HepG2 (cell line): ENCODE measurements at regions not wholly inside any gene's neighbourhood (a gene's known extent, or its start where the extent isn't known, plus 50 kb on each side); places are given as distances from the start of the nearest gene placed in this dataset.

Experiments
- ATAC-seq: fragments of 200-7000 bp; cut with Tn5 transposase; 3 replicates; pipeline ENCODE4 v1.9.1; 2020; ENCODE audit warnings: mild to moderate bottlenecking, moderate library complexity
- BruUV-seq: library from RNA; stranded (reverse); fragments of 400-500 nt; replicated peaks from 2 replicates; lab custom pipeline; 2021; lab: Mats Ljungman, UMichigan
- CTCF ChIA-PET: fragments of 300-600 bp; formaldehyde crosslinking; extraction: SDS; loops from one replicate; lab custom pipeline; 2021; ENCODE audit warnings: low total read pairs, inconsistent platforms, low intra/inter-chr PET ratio; lab: Yijun Ruan, JAX
- POLR2A ChIA-PET: fragments of 350-600 bp; sonication (Branson Sonifier 250); formaldehyde crosslinking; loops from one replicate; lab custom pipeline; 2020; ENCODE audit warnings: antibody characterized with exemption, inconsistent platforms; lab: Yijun Ruan, JAX
- DNase-seq: peaks from one replicate; pipeline ENCODE4 v3.0.0-alpha.2; 2015; ENCODE audit warnings: low spot score
- FAIRE-seq: peaks from 3 replicates; lab custom pipeline; 2011; peaks lifted over from hg19 to GRCh38; lab: Jason Lieb, UNC
- H2AFZ ChIP-seq: one replicate; pipeline ENCODE4 v1.6.1; 2011; ENCODE audit warnings: low read length, inconsistent platforms
- H3K27ac ChIP-seq: fragments of 300-600 bp; 3 replicates; pipeline ENCODE4 v1.8.0; 2011; ENCODE audit warnings: mixed run types, mild to moderate bottlenecking, mixed read lengths, low read length, inconsistent platforms; ENCODE audit not compliant: insufficient read depth; ENCODE audit errors: extremely low read length
- H3K27me3 ChIP-seq, 2 experiments: fragments of 200-600 bp in 1 of 2; 2 replicates in 1 of 2; 3 replicates in 1 of 2; pipeline versions ENCODE4 v1.6.0 to v1.8.0; 2011; ENCODE audit warnings: low read length in 2 of 2, mild to moderate bottlenecking in 2 of 2, moderate library complexity in 2 of 2, inconsistent platforms in 1 of 2; ENCODE audit not compliant: insufficient read depth in 2 of 2, control insufficient read depth in 1 of 2
- H3K36me3 ChIP-seq, 2 experiments: fragments of 200-600 bp in 1 of 2; replicated peaks in 1 of 2; 2 replicates in 1 of 2; 3 replicates in 1 of 2; pipeline versions ENCODE4 v1.5.1 to v1.8.0; 2011; ENCODE audit warnings: low read length in 2 of 2, inconsistent platforms in 1 of 2; ENCODE audit not compliant: insufficient read depth in 2 of 2, control insufficient read depth in 1 of 2
- H3K4me1 ChIP-seq: 2 replicates; pipeline ENCODE4 v1.5.1; 2012; ENCODE audit warnings: low read length, inconsistent platforms; ENCODE audit not compliant: insufficient read depth
- H3K4me2 ChIP-seq: 2 replicates; pipeline ENCODE4 v1.6.0; 2011; ENCODE audit warnings: low read depth, low read length, inconsistent platforms
- H3K4me3 ChIP-seq, 3 experiments: fragments of 200-600 bp in 1 of 3; sonication (generic), shearing (Covaris generic) in 1 of 3; replicated peaks in 1 of 3; 2 replicates each; pipeline ENCODE4 v1.5.1; 2011 to 2016; ENCODE audit warnings: low read length in 3 of 3, inconsistent platforms in 2 of 3, low read depth in 2 of 3, mild to moderate bottlenecking in 2 of 3, control low read depth in 1 of 3, mixed read lengths in 1 of 3; ENCODE audit not compliant: insufficient read depth in 1 of 3
- H3K79me2 ChIP-seq: one replicate; pipeline ENCODE4 v1.6.1; 2011; ENCODE audit warnings: low read length, inconsistent platforms; ENCODE audit not compliant: insufficient read depth
- H3K9ac ChIP-seq: 2 replicates; pipeline ENCODE4 v1.6.0; 2011; ENCODE audit warnings: mild to moderate bottlenecking, low read depth, low read length, inconsistent platforms; ENCODE audit not compliant: insufficient read depth
- H3K9me3 ChIP-seq: 2 replicates; pipeline ENCODE4 v1.5.1; 2012; ENCODE audit warnings: mild to moderate bottlenecking, low read length
- H4K20me1 ChIP-seq: 2 replicates; pipeline ENCODE4 v1.6.0; 2011; ENCODE audit warnings: inconsistent platforms, mild to moderate bottlenecking, low read length, moderate library complexity; ENCODE audit not compliant: insufficient read depth
- ATM ChIP-seq: fragments of 450-650 bp; IDR thresholded peaks from 2 replicates; pipeline ENCODE4 v1.7.1; 2017; ENCODE audit warnings: mild to moderate bottlenecking, borderline replicate concordance
- HOXD1 ChIP-seq: sonication (generic); formaldehyde crosslinking; IDR thresholded peaks from 2 replicates; pipeline ENCODE4 v1.5.0; 2020; ENCODE audit warnings: missing genetic modification reagents
- JUND ChIP-seq: sonication (generic); formaldehyde crosslinking; IDR thresholded peaks from 2 replicates; pipeline ENCODE4 v1.8.0; 2022; ENCODE audit warnings: mild to moderate bottlenecking, missing genetic modification reagents
- KDM2A ChIP-seq: sonication (generic); formaldehyde crosslinking; IDR thresholded peaks from 2 replicates; pipeline ENCODE4 v1.4.0; 2020; ENCODE audit warnings: low read depth, missing genetic modification reagents, borderline replicate concordance
- RFX5 ChIP-seq: IDR thresholded peaks from 2 replicates; pipeline ENCODE4 v1.6.1; 2011; ENCODE audit warnings: low read depth, low read length, improper control_type of control experiment
- ZNF761 ChIP-seq: sonication (generic); formaldehyde crosslinking; conservative IDR thresholded peaks from 2 replicates; pipeline ENCODE4 v1.4.0; 2020; ENCODE audit warnings: mild to moderate bottlenecking, missing genetic modification reagents
- ZNF839 ChIP-seq: sonication (generic); formaldehyde crosslinking; IDR thresholded peaks from 2 replicates; pipeline ENCODE4 v1.4.0; 2020; ENCODE audit warnings: missing genetic modification reagents, mild to moderate bottlenecking, borderline replicate concordance
- WGBS: methylation state at CpG from one replicate; pipeline ENCODE4 v1.1.6; 2017; ENCODE audit warnings: low lambda C conversion rate; 5-methylcytosine and 5-hydroxymethylcytosine counted together
- in situ Hi-C: cut with HindIII; loops from 2 replicates; pipeline ENCODE4 v1.10.0; 2017; ENCODE audit warnings: low pct_unique_long_range_greater_than_20kb; ENCODE audit not compliant: extremely low pct_ligation_motif_present
- intact Hi-C: fragments of 100-400 bp; cut with micrococcal nuclease; formaldehyde crosslinking; loops from one replicate; pipeline ENCODE4 v1.10.0; 2022; ENCODE audit not compliant: unreplicated experiment
- TF ChIP-seq, protein P1 (sequence below): sonication (generic); formaldehyde crosslinking; IDR thresholded peaks from 2 replicates; pipeline ENCODE4 v1.5.1; 2020; ENCODE audit warnings: mild to moderate bottlenecking, missing genetic modification reagents, moderate library complexity
- TF ChIP-seq, protein P2 (sequence below): sonication (generic); formaldehyde crosslinking; IDR thresholded peaks from 2 replicates; pipeline ENCODE4 v1.4.0; 2020; ENCODE audit warnings: missing genetic modification reagents, mild to moderate bottlenecking, borderline replicate concordance
- TF ChIP-seq, protein P3 (sequence below): sonication (generic); formaldehyde crosslinking; IDR thresholded peaks from 2 replicates; pipeline ENCODE4 v1.5.0; 2020; ENCODE audit warnings: missing genetic modification reagents
- TF ChIP-seq, protein P4 (sequence below): IDR thresholded peaks from 2 replicates; pipeline ENCODE4 v1.6.1; 2016; ENCODE audit warnings: low read depth, control low read depth
- TF ChIP-seq, protein P5 (sequence below): sonication (generic); formaldehyde crosslinking; IDR thresholded peaks from 2 replicates; pipeline ENCODE4 v1.5.1; 2020; ENCODE audit warnings: missing genetic modification reagents, mild to moderate bottlenecking, borderline replicate concordance
- TF ChIP-seq, protein P6 (sequence below): sonication (generic); formaldehyde crosslinking; IDR thresholded peaks from 2 replicates; pipeline ENCODE4 v1.4.0; 2020; ENCODE audit warnings: mild to moderate bottlenecking, missing genetic modification reagents

DNA sequence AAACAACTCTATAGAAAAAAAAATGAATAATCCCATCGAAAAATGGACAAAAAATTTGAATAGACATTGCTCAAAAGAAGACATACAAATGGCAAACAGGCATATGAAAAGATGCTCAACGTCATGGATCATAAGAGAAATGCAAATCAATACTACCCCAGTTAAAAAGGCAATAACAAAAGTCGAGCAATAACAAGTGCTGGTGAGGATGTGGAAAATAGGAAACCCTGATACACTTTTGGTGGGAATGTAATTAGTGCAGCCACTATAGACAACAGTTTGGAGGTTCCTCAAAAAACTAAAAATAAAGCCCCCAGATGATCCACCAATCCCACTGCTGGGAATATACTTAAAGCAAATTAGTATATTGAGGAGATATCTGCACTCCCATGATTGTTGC is 701.5 kb downstream of the NUP35 start (continued):
- TF ChIP-seq, protein P1, sequence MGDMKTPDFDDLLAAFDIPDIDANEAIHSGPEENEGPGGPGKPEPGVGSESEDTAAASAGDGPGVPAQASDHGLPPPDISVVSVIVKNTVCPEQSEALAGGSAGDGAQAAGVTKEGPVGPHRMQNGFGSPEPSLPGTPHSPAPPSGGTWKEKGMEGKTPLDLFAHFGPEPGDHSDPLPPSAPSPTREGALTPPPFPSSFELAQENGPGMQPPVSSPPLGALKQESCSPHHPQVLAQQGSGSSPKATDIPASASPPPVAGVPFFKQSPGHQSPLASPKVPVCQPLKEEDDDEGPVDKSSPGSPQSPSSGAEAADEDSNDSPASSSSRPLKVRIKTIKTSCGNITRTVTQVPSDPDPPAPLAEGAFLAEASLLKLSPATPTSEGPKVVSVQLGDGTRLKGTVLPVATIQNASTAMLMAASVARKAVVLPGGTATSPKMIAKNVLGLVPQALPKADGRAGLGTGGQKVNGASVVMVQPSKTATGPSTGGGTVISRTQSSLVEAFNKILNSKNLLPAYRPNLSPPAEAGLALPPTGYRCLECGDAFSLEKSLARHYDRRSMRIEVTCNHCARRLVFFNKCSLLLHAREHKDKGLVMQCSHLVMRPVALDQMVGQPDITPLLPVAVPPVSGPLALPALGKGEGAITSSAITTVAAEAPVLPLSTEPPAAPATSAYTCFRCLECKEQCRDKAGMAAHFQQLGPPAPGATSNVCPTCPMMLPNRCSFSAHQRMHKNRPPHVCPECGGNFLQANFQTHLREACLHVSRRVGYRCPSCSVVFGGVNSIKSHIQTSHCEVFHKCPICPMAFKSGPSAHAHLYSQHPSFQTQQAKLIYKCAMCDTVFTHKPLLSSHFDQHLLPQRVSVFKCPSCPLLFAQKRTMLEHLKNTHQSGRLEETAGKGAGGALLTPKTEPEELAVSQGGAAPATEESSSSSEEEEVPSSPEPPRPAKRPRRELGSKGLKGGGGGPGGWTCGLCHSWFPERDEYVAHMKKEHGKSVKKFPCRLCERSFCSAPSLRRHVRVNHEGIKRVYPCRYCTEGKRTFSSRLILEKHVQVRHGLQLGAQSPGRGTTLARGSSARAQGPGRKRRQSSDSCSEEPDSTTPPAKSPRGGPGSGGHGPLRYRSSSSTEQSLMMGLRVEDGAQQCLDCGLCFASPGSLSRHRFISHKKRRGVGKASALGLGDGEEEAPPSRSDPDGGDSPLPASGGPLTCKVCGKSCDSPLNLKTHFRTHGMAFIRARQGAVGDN (CRISPR knock-in tag) = no peak
- no peak for TF ChIP-seq ZNF839
- TF ChIP-seq, all 625 proteins: peak for 0

DNA sequence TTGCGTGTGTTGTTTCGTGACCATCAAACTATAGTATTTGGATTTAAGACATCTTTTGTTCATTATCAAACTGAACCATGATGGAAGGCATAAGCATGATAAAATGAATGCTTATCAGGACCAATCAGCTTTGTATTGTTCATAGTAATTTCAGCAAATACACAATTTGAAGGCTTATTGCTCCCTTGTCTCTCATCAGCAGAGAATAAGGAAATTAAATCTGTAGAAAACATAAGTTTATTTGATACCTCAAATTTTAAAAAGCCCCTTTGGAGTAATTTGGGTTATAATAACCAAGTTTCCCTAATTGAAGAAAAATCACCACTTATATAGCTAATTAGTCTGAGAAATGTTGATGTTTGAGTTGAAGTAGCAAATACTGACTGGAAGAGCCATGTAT is 705.7 kb downstream of the NUP35 start:
- H3K9ac ChIP-seq = no peak overlapping the region
- H3K4me3 ChIP-seq = no peak overlapping the region
- no peak for ATAC-seq
- no peak for FAIRE-seq
- peaks cover 20% of the 10 kb centered on the region for H3K9me3 ChIP-seq
- 1% methylated on average over 2 of the region's 2 CpGs for WGBS
- ChIA-PET POLR2A (no interaction called here), CTCF (no interaction called here)
- intact Hi-C loops (no loop called here), in situ Hi-C loops (no loop called here)
- DNase-seq = no peak
- H2AFZ ChIP-seq = no peak overlapping the region
- H3K27ac ChIP-seq = no peak overlapping the region
- no TSS peak for BruUV-seq
- no peaks in the 10 kb centered on the region for H3K4me1 ChIP-seq
- no peaks in the 10 kb centered on the region for H3K36me3 ChIP-seq
- H3K27me3 ChIP-seq = no peaks in the 10 kb centered on the region
- no peaks in the 10 kb centered on the region for H4K20me1 ChIP-seq
- no peak overlapping the region for H3K4me2 ChIP-seq
- no peaks in the 10 kb centered on the region for H3K79me2 ChIP-seq
- TF ChIP-seq, protein P2, sequence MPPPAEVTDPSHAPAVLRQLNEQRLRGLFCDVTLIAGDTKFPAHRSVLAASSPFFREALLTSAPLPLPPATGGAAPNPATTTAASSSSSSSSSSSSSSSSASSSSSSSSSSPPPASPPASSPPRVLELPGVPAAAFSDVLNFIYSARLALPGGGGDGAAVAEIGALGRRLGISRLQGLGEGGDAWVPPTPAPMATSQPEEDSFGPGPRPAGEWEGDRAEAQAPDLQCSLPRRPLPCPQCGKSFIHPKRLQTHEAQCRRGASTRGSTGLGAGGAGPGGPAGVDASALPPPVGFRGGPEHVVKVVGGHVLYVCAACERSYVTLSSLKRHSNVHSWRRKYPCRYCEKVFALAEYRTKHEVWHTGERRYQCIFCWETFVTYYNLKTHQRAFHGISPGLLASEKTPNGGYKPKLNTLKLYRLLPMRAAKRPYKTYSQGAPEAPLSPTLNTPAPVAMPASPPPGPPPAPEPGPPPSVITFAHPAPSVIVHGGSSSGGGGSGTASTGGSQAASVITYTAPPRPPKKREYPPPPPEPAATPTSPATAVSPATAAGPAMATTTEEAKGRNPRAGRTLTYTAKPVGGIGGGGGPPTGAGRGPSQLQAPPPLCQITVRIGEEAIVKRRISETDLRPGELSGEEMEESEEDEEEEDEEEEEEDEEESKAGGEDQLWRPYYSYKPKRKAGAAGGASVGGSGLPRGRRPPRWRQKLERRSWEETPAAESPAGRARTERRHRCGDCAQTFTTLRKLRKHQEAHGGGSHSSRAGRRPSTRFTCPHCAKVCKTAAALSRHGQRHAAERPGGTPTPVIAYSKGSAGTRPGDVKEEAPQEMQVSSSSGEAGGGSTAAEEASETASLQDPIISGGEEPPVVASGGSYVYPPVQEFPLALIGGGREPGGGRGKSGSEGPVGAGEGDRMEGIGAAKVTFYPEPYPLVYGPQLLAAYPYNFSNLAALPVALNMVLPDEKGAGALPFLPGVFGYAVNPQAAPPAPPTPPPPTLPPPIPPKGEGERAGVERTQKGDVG (CRISPR knock-in tag) = no peak
- TF ChIP-seq JUND (CRISPR knock-in tag) = no peak
- TF ChIP-seq ZNF761 = no peak
- TF ChIP-seq ATM = no peak
- no peak for TF ChIP-seq KDM2A (CRISPR knock-in tag)
- TF ChIP-seq, protein P3, sequence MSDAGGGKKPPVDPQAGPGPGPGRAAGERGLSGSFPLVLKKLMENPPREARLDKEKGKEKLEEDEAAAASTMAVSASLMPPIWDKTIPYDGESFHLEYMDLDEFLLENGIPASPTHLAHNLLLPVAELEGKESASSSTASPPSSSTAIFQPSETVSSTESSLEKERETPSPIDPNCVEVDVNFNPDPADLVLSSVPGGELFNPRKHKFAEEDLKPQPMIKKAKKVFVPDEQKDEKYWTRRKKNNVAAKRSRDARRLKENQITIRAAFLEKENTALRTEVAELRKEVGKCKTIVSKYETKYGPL (CRISPR knock-in tag) = no peak
- no peak for TF ChIP-seq HOXD1 (CRISPR knock-in tag)
- TF ChIP-seq, protein P4, sequence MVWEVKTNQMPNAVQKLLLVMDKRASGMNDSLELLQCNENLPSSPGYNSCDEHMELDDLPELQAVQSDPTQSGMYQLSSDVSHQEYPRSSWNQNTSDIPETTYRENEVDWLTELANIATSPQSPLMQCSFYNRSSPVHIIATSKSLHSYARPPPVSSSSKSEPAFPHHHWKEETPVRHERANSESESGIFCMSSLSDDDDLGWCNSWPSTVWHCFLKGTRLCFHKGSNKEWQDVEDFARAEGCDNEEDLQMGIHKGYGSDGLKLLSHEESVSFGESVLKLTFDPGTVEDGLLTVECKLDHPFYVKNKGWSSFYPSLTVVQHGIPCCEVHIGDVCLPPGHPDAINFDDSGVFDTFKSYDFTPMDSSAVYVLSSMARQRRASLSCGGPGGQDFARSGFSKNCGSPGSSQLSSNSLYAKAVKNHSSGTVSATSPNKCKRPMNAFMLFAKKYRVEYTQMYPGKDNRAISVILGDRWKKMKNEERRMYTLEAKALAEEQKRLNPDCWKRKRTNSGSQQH = no peak
- TF ChIP-seq, protein P5, sequence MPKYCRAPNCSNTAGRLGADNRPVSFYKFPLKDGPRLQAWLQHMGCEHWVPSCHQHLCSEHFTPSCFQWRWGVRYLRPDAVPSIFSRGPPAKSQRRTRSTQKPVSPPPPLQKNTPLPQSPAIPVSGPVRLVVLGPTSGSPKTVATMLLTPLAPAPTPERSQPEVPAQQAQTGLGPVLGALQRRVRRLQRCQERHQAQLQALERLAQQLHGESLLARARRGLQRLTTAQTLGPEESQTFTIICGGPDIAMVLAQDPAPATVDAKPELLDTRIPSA (CRISPR knock-in tag) = no peak
- no peak for TF ChIP-seq RFX5
- TF ChIP-seq, protein P6, sequence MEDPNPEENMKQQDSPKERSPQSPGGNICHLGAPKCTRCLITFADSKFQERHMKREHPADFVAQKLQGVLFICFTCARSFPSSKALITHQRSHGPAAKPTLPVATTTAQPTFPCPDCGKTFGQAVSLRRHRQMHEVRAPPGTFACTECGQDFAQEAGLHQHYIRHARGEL = no peak
